GM12891 (cell line): ENCODE measurements at regions not wholly inside any gene's neighbourhood (a gene's known extent, or its start where the extent isn't known, plus 50 kb on each side); places are given as distances from the start of the nearest gene placed in this dataset.

ENCODE experiments used
- PAX5 ChIP-seq: IDR thresholded peaks from 2 replicates; pipeline ENCODE4 v1.6.1; 2011; ENCODE audit warnings: low read length, moderate library complexity, mild to moderate bottlenecking; ENCODE audit not compliant: insufficient read depth, severe bottlenecking
- POLR2A ChIP-seq: IDR thresholded peaks from 2 replicates; pipeline ENCODE4 v1.6.1; 2011; ENCODE audit warnings: low read depth, low read length, control low read depth
- POLR2AphosphoS5 ChIP-seq: IDR thresholded peaks from 2 replicates; pipeline ENCODE4 v1.6.1; 2011; ENCODE audit warnings: low read depth, low read length, control low read depth

GRCh38 chr14:76927971-76928700, 100.4 kb downstream of the IRF2BPL start:
- TF ChIP-seq POLR2AphosphoS5 (no peak), POLR2A (no peak), PAX5 (no peak)
